Activated naive CD4-positive, alpha-beta T cell treated with anti-CD3 and anti-CD28 coated beads, Interleukin-2, amount 50 U/mL, for 24 hours (primary cell): ENCODE measurements at regions not wholly inside any gene's neighbourhood (a gene's known extent, or its start where the extent isn't known, plus 50 kb on each side); places are given as distances from the start of the nearest gene placed in this dataset.
"Not testable (repeated sequence)": the region's sequence is repeated elsewhere in the genome, so short reads cannot be mapped to it uniquely, and the experiment has no call there.

Experiments used
- H3K27ac Mint-ChIP-seq: one replicate; pipeline ENCODE4 v1.8.0; 2021; ENCODE audit warnings: mild to moderate bottlenecking, mixed read lengths
- H3K27me3 Mint-ChIP-seq: one replicate; pipeline ENCODE4 v1.8.0; 2021; ENCODE audit warnings: mixed read lengths
- H3K36me3 Mint-ChIP-seq: one replicate; pipeline ENCODE4 v1.8.0; 2021; ENCODE audit warnings: mixed read lengths
- H3K4me1 Mint-ChIP-seq: one replicate; pipeline ENCODE4 v1.8.0; 2021; ENCODE audit warnings: mixed read lengths
- H3K4me3 Mint-ChIP-seq: one replicate; pipeline ENCODE4 v1.8.0; 2021; ENCODE audit warnings: mild to moderate bottlenecking, mixed read lengths
- H3K9me3 Mint-ChIP-seq: one replicate; pipeline ENCODE4 v1.8.0; 2021; ENCODE audit warnings: mixed read lengths

DNA sequence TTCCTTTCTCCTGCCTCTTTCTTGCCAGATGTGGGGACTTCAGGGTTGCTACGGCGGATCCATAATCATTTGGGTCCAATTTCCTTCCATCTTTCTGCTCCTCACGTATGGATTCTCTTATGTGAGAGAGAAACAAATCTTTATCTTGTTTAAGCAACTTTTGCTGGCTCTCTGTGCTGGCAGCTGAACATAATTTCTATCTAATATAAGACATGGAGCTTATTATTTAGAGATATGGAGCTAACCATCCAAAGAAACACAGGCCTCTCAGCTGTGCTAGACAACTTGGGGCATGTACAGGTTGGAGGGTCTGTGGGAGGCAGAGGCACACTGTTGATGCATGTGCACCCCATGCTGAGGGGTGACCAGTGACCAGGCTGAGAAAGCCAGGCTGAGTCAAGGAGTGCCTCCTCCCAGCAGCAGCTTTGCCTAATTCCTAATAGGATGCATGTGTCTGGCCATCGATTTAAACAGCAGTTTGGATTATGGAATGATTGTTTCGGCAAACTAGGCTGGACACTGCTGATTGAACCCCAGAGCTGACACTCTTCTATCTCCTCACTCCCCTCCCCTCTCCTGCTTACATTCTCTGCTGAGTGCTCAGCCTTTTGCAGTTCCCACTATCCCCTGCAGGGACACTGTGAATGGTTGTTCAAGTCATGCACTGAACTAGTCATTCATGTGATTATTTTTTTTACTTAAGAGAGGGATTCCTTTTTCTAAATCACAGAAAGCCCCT, 195.8 kb downstream of the ERCC6L2 start:
- Mint-ChIP-seq H3K4me1 (no peaks in the 10 kb centered on the region), H3K27me3 (no peaks in the 10 kb centered on the region), H3K4me3 (no peak overlapping the region), H3K36me3 (no peaks in the 10 kb centered on the region), H3K27ac (no peak overlapping the region), H3K9me3 (no peaks in the 10 kb centered on the region)

DNA sequence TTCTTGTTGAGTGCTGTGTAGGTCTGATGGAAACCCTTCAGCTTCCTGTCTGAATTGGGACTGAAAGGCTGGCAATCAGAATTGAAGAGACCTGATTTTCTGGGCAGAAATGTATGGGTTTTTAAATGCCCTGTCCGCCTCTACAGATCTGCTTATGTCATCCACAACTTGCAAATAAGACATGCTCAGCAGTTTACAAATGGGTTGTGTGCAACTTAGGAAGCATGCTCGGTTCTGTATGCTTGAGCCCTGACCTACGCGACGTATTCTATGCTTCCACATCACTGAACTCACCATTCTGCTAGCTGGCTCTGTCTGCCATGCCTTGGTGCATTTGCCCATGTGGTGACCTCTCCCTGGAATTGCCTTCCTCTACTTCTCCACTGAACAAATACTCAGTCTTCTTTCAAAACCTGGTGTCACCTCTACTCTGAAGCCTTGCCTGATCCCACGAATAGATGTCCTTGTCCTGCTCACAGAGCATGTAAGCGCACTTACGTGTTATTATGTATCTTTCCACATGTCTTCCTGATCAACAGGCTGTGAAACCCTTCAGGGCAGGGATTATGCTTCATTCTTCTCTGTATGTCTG, 194.2 kb downstream of the ERCC6L2 start:
- H3K9me3 Mint-ChIP-seq: no peaks in the 10 kb centered on the region
- H3K27me3 Mint-ChIP-seq: no peaks in the 10 kb centered on the region
- H3K36me3 Mint-ChIP-seq: no peaks in the 10 kb centered on the region
- H3K4me1 Mint-ChIP-seq: no peaks in the 10 kb centered on the region
- no peak overlapping the region for H3K4me3 Mint-ChIP-seq
- no peak overlapping the region for H3K27ac Mint-ChIP-seq

DNA sequence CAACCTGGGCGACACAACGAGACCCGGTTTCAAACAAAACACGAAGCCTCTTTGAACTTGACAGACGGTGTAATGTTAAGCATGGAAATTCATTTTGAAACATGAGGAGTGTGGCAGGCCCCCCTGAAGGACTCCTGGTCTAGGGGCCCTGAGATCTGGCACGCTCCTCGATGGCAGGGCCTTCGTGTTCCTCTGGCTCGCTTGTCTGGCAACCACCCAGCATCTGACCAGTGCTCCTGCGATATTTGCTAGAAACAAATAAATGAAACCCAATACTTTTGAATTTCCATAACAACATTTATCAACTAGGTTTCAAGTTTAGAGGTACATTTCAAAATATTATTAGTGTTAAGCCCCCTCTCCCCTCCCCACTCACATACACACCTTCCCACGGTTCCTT, 193.0 kb downstream of the ERCC6L2 start:
- no peaks in the 10 kb centered on the region for H3K27me3 Mint-ChIP-seq
- H3K4me1 Mint-ChIP-seq: no peaks in the 10 kb centered on the region

DNA sequence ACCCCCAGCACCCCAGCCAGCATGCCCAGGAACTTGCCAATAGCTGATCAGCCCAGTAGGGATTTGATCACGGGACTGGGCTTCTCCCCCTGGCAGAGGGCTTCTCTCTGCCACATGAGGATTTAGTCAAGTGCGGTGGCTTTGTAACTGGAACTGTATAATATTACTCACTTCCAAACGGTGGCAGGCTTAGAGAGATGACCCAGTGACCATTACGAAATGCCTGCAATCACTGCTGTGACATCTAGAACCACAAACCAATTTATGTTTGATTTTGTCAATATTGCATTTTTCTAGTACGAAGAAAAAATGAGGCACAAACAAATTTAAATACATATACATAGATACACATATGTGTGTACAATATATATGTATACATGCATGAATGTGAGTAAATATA, 192.1 kb downstream of the ERCC6L2 start:
- Mint-ChIP-seq H3K36me3 (no peaks in the 10 kb centered on the region), H3K27me3 (no peaks in the 10 kb centered on the region), H3K9me3 (no peaks in the 10 kb centered on the region), H3K27ac (no peak overlapping the region), H3K4me3 (no peak overlapping the region), H3K4me1 (no peaks in the 10 kb centered on the region)

More for the DNA sequence above, 193.0 kb downstream of the ERCC6L2 start:
- H3K4me3 Mint-ChIP-seq: no peak overlapping the region
- H3K9me3 Mint-ChIP-seq: no peaks in the 10 kb centered on the region
- H3K27ac Mint-ChIP-seq: no peak overlapping the region
- no peaks in the 10 kb centered on the region for H3K36me3 Mint-ChIP-seq

DNA sequence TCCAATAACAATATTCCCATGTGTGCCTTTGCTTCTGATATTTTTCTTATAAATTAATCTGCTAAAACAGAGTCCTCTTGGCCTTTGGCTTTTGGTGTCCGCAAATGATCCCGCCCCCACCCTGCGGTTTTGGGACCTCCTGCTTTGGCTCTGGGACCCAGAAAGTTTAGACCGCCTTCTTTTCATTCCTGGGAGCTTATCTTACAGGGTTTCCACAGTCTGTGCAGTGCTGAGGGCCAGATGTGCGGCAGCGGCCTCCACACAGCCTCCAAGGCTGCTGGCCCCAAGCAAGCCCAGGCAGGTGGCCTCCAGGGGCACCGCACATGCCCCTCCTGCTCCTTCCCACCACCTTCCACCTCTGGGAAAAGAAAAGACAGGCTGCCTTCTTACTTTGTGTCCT, 191.5 kb downstream of the ERCC6L2 start:
- H3K4me1 Mint-ChIP-seq: no peaks in the 10 kb centered on the region
- H3K36me3 Mint-ChIP-seq: no peaks in the 10 kb centered on the region
- no peak overlapping the region for H3K27ac Mint-ChIP-seq
- H3K4me3 Mint-ChIP-seq: no peak overlapping the region
- H3K27me3 Mint-ChIP-seq: no peaks in the 10 kb centered on the region
- no peaks in the 10 kb centered on the region for H3K9me3 Mint-ChIP-seq

DNA sequence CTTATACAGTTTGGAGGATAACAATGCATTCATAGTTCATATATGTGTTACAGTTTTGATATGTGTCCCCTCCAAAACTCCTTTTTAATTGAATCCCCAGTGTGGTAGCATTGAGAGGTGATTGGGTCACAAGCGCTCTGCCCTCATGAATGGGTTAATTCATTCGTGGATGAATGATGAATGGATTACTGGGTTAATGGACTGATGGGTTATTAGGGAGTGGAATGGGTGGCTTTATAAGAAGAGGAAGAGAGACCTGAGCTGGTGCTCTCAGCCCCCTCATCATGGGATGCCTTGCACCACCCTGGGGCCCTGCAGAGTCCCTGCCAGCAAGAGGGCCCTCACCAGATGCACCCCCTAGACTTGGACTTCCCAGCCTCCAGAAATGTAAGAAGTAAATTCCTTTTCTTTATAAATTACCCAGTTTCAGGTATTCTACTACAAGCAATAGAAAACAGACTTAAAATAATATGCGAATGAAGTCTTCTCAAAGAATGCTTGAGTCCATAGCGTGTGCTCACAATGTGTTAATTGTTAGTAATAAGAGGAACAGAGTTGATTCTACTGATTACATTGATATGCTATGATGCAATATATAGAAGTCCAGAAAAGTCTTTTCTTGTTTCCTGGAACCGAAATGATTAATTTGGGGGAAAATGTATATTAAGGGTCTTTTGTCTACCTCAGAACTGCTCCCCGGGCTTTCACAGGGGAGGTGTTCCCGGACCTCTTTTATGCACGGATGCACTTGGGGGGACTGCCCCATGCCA, 190.2 kb downstream of the ERCC6L2 start:
- Mint-ChIP-seq H3K4me1 (peaks cover 6% of the 10 kb centered on the region), H3K27me3 (no peaks in the 10 kb centered on the region), H3K36me3 (no peaks in the 10 kb centered on the region), H3K9me3 (no peaks in the 10 kb centered on the region), H3K27ac (no peak overlapping the region), H3K4me3 (no peak overlapping the region)

DNA sequence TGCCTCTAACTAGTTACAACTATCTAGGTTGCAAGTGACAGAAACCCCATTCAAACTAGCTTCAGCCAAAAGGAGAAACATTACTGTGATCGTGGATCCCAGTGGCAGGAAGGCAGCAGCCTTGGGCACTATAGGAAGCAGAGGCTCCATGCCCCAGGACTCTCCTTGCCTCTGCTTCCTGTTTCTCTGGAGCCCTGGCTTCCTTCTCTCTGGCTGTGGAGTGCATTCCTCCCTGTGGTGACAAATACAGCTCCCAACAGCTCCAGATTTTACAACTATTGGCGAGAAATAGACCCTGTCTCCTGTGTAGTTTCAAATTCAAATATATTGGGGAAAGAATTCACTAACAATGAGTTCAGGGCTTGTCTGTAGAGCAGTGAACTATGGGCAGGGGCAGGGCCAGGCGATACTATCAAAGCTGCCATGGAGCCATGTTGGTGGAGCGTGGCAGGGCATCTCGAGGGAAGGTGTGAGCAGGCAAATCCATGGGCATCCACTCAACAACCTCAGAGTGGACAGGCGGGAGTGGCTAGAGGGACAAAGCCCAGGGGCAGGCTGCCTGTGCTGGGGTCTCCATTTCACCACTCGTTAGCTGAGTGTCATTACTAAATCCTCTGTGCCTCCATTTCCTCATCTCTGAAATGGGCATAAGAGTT, 189.5 kb downstream of the ERCC6L2 start:
- no peaks in the 10 kb centered on the region for H3K27me3 Mint-ChIP-seq

DNA sequence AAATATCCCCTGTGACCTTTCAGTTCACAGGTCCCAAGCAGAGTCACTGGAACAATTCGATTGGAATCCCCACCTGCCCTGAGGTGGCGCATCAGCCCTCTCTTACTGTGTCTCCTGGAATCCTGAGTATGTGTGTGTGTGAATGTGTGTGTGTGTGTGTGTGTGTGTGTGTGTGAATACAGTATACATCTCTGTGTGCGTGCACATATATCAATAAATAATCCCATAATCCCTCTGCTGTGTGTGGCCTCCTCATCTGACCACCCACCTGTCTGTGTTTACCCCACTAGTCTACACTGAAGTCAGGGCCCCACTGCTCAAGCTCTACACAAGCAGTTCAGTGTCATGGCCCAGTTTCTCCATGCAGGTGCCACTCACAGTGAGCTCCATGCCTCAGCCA, 187.4 kb downstream of the ERCC6L2 start:
- Mint-ChIP-seq H3K36me3 (no peaks in the 10 kb centered on the region), H3K27ac (no peak overlapping the region), H3K4me3 (no peak overlapping the region), H3K27me3 (no peaks in the 10 kb centered on the region), H3K9me3 (peaks cover 4% of the 10 kb centered on the region), H3K4me1 (peaks cover 10% of the 10 kb centered on the region)

More for the DNA sequence above, 189.5 kb downstream of the ERCC6L2 start:
- Mint-ChIP-seq H3K27ac (no peak overlapping the region), H3K4me3 (no peak overlapping the region), H3K9me3 (no peaks in the 10 kb centered on the region), H3K4me1 (peaks cover 6% of the 10 kb centered on the region), H3K36me3 (no peaks in the 10 kb centered on the region)

DNA sequence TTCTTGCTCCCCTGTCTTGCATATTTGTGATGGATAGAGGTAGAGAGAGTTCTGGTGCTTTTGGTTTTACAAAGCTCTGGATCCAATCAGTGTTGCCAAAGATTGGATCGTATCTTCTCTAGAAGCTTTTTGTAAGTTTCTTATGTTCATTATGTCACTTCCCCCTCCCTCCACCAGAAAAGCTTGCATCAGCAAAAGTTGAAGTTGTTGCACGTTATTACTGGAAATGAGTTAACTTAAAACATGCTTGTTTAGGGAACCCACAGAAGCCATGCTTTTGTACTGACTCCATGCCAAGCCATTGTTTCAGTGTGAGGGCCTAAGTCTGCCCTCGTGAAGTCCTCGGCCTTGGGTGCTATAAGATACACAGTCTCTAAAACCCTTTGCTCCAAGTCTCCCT, 186.5 kb downstream of the ERCC6L2 start:
- Mint-ChIP-seq H3K36me3 (no peaks in the 10 kb centered on the region), H3K27me3 (no peaks in the 10 kb centered on the region), H3K4me3 (no peak overlapping the region), H3K27ac (no peak overlapping the region), H3K9me3 (peaks cover 4% of the 10 kb centered on the region), H3K4me1 (peaks cover 10% of the 10 kb centered on the region)

DNA sequence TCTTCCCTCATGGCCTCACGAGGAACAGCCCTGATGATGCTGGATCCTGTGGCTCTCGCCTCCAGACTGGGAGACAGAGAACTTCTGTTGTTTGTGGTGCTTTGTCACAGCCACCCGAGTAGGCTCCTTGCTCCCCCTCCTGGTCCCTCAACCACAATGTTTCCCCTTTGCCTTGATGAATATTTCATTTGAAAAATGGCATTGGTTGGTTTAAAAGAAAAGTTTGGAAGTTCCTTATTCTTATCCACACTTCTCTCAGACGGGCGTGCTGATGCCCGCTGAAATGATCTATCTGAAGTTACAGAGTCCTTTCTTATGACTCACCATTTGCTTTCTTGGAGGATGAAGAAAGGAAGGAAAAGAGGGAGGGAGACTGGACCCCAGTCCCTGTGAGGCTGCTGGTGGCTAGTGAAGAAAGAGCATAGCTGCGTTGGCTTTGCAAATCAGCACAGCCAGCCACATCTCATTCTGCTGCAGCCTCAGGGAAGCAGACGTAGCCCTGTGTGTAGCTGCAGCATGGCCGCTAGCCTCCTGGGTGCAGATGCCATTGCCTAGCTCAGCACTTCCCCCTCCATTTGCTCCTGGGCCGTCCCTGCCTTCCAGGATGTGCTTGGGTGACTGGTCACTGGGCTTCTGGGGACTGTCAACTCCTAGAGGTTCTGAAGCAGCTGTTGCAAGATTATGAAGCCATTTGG, 185.9 kb downstream of the ERCC6L2 start:
- Mint-ChIP-seq H3K27ac (no peak overlapping the region), H3K36me3 (no peaks in the 10 kb centered on the region), H3K4me3 (no peak overlapping the region), H3K27me3 (no peaks in the 10 kb centered on the region), H3K9me3 (peaks cover 4% of the 10 kb centered on the region), H3K4me1 (peaks cover 14% of the 10 kb centered on the region)

DNA sequence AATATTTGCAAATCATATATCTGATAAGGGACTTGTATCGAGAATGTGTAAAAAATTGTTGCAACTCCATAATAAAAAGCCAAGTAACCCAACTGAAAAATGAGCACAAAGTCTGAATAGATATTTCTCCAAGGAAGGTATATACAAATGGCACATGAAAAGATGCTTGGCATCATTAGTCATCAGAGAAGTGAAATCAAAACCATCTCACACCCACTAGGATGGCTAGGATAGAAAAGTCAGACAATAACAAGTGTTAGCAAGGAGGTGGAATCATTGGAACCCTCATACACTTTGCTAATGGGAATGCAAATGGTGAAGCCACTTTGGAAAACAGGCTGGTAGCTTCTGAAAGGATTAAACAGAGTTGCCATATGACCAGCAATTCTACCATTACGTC, 182.7 kb downstream of the ERCC6L2 start:
- H3K36me3 Mint-ChIP-seq: peaks cover 2% of the 10 kb centered on the region
- H3K4me1 Mint-ChIP-seq: peaks cover 14% of the 10 kb centered on the region
- H3K4me3 Mint-ChIP-seq: no peak overlapping the region
- H3K27me3 Mint-ChIP-seq: no peaks in the 10 kb centered on the region
- H3K9me3 Mint-ChIP-seq: peaks cover 4% of the 10 kb centered on the region
- H3K27ac Mint-ChIP-seq: no peak overlapping the region

DNA sequence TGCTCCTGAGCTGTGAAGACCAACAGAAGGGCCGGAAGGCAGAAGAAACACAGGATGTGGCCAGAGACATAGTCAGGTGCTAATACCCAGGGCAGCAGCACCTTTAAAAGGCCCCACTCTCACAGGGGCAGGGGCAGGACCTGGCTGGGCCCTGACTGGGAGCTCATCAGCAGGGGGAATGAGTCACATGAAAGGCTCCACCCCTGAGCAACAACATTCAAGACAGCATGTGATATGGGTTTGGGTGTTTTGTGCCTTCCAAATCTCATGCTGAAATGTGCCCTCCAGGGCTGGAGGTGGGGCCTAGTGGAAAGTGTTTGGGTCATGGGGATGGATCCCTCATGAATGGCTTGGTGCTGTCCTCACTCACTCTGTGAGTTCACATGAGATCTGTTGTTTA, 181.7 kb downstream of the ERCC6L2 start:
- H3K4me1 Mint-ChIP-seq: peaks cover 14% of the 10 kb centered on the region
- peaks cover 4% of the 10 kb centered on the region for H3K9me3 Mint-ChIP-seq
- H3K27ac Mint-ChIP-seq: no peak overlapping the region
- no peak overlapping the region for H3K4me3 Mint-ChIP-seq
- H3K36me3 Mint-ChIP-seq: peaks cover 2% of the 10 kb centered on the region
- no peaks in the 10 kb centered on the region for H3K27me3 Mint-ChIP-seq

DNA sequence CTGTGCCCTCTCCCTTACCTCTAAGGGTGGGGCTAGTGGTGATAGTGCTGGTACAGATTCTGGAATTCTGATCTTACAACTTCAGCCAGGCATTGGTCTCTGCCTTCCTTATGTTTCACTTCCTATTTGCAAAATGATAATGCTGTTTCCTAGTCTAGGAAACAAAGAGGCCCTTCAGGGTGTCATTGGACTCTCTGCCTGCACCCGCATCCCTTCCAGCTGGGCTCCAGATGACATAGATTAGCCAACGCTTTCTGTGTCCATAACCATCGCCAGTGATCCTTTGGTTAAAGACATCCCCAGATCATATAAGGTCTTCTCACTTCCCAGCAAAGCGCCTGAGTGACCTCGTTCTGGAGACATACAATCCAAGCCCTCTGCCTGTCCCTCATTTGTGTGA, 180.7 kb downstream of the ERCC6L2 start:
- Mint-ChIP-seq H3K9me3 (peaks cover 4% of the 10 kb centered on the region), H3K4me3 (no peak overlapping the region), H3K27me3 (no peaks in the 10 kb centered on the region), H3K27ac (peak overlapping the region; percentile 36), H3K36me3 (peaks cover 2% of the 10 kb centered on the region), H3K4me1 (peaks cover 12% of the 10 kb centered on the region)

DNA sequence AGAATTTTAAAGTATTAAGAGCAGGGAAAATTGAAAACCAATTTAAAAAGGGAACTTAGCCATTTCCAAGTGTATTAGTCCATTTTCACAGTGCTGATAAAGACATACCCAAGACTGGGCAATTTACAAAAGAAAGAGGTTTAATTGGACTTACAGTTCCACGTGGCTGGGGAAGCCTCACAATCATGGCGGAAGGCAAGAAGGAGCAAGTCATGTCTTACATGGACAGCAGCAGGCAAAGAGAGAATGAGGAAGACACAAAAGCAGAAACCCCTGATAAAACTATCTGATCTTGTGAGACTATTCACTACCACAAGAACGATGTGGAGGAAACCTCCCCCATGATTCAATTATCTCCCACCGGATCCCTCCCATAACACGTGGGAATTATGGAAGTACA, 178.8 kb downstream of the ERCC6L2 start:
- not testable (repeated sequence) for H3K9me3 Mint-ChIP-seq, H3K4me1 Mint-ChIP-seq, H3K4me3 Mint-ChIP-seq, H3K27ac Mint-ChIP-seq, H3K27me3 Mint-ChIP-seq, H3K36me3 Mint-ChIP-seq

DNA sequence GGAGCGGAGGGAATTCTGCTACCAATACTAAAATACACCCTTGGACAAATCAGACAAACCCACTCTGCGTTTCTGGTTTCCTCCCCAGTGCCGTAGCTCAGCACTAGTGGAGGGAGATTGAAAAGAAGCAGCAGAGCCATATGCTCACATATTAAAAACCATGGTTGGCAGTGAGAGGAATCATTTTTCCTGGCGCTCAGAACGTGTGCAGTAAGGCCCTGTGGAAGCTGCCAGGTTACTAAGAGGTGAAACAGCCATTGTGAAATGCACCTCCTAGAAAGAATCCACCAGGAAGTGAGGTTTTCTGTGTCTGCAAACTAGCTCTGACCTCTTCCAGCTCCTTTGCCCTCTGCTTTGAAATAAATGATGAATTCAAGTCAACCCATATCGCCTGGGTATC, 177.2 kb downstream of the ERCC6L2 start:
- Mint-ChIP-seq H3K4me3 (no peak overlapping the region), H3K36me3 (peaks cover 2% of the 10 kb centered on the region), H3K9me3 (no peaks in the 10 kb centered on the region), H3K27me3 (no peaks in the 10 kb centered on the region), H3K27ac (no peak overlapping the region), H3K4me1 (peaks cover 8% of the 10 kb centered on the region)
